Astrocyte of the cerebellum (primary cell): ENCODE measurements at regions not wholly inside any gene's neighbourhood (a gene's known extent, or its start where the extent isn't known, plus 50 kb on each side); places are given as distances from the start of the nearest gene placed in this dataset.

Experiments
- DNase-seq: peaks from one replicate; pipeline ENCODE4 v3.0.0-alpha.2; 2011; ENCODE audit warnings: low read depth
- H3K4me3 ChIP-seq: 2 replicates; pipeline ENCODE4 v1.5.1; 2011; ENCODE audit warnings: mild to moderate bottlenecking, low read depth, low read length, moderate library complexity
- in situ Hi-C: cut with HindIII; loops from 2 replicates; pipeline ENCODE4 v1.10.0; 2017; ENCODE audit warnings: low sequenced_read_pairs
- TF ChIP-seq, protein P1 (sequence below): IDR thresholded peaks from 2 replicates; pipeline ENCODE4 v1.5.1; 2012; ENCODE audit warnings: low read length, low read depth, moderate library complexity, mild to moderate bottlenecking; ENCODE audit errors: missing control alignments

DNA sequence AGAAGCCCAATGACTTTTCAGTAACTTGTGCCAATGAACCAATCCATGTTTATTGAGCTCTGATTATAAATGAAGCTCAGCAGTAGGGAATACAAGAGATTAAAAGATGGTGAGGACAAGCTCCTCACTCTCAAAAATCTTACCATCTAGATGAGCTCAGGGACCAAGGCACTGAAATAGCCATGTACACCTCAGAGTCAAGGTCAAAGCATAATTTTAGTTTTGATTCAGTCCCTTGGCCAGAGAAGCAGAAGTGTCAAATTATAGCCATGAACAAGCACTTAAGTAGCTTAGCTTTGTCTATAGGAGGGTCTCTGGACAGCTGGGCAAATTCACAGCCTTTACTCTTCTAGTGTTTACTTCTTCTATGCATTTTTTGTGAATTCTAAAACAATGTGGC is 131.0 kb upstream of the DTNBP1 start:
- H3K4me3 ChIP-seq, result no peak overlapping the region
- TF ChIP-seq, protein P1, sequence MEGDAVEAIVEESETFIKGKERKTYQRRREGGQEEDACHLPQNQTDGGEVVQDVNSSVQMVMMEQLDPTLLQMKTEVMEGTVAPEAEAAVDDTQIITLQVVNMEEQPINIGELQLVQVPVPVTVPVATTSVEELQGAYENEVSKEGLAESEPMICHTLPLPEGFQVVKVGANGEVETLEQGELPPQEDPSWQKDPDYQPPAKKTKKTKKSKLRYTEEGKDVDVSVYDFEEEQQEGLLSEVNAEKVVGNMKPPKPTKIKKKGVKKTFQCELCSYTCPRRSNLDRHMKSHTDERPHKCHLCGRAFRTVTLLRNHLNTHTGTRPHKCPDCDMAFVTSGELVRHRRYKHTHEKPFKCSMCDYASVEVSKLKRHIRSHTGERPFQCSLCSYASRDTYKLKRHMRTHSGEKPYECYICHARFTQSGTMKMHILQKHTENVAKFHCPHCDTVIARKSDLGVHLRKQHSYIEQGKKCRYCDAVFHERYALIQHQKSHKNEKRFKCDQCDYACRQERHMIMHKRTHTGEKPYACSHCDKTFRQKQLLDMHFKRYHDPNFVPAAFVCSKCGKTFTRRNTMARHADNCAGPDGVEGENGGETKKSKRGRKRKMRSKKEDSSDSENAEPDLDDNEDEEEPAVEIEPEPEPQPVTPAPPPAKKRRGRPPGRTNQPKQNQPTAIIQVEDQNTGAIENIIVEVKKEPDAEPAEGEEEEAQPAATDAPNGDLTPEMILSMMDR, result no peak
- in situ Hi-C loops, result no loop called here
- no peak for DNase-seq

DNA sequence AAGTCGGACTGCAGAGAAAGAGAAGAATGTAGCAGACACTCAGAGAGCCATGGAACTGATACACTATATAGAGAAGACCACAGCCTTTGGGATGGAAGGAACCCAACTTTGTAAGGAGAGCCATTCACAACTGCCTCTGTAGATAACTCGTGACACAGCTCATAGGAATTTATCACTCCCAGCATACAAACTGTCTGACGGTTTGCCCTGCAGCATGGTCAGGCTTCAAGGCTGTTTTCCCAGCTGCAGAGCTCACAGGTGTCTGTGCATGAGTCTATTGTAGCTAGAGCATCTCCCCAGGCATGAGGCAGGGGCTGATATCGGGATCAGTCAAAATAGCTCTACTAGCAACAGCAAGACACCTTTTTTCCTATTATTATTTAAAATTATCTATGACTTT is 130.5 kb upstream of the DTNBP1 start:
- in situ Hi-C loops, result no loop called here
- TF ChIP-seq, protein P1, result no peak
- no peak overlapping the region for H3K4me3 ChIP-seq
- no peak for DNase-seq

DNA sequence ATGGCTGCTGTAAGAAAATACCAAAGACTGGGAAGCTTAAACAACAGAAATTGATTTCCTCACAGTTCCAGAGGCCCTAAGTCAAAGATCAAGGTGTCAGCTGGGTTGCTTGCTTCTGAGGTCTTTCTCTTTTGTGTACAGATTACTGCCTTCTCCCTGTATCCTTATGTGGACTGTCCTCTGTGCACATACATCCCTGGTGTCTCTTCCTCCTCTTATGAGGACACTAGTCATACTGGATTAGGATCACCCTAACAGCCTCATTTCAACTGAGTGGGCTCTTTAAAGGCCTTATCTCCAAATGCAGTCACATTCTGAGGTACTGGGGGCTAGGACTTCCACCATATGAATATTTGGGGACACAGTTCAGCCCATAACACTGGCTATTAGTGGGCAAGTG is 130.0 kb upstream of the DTNBP1 start:
- in situ Hi-C loops, result no loop called here

DNA sequence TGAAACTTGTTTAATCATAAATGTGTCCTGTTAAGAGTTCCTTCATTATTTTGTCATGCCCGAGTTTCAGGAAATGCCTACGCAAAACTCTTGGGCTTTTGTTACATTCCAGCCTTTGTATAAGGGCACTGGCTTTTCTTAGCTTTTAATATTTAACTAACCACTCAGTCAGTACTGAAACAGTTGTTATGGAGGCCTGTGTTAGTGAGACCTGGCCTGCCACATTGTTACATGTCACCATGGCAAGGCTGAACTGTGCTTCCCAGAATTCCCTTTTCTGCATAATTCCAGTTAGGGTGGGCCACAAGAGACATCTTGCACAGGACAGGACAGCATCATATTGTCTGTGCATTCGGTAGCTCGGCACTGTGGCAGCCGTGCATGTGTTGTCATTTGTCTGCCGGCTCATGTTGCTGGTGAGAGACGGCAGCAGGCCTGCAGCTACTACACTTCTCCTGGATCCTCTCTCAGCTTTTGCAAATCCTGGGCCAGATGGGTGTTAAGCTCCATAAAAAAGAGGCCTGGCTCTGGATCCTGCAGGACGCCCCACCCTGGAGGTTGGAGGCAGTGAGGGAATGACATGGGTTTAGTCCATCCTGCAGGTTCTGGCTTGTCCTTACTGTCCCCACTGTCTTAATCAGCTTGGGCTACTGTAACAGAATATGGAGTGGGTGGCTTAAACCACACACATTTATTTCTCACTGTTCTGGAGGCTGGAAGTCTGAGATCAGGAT is 128.8 kb upstream of the DTNBP1 start:
- H3K4me3 ChIP-seq, result no peak overlapping the region
- in situ Hi-C loops, result no loop called here
- no peak for DNase-seq
- TF ChIP-seq, protein P1, result no peak

More for the DNA sequence above, 130.0 kb upstream of the DTNBP1 start:
- TF ChIP-seq, protein P1, result no peak
- no peak overlapping the region for H3K4me3 ChIP-seq
- no peak for DNase-seq

DNA sequence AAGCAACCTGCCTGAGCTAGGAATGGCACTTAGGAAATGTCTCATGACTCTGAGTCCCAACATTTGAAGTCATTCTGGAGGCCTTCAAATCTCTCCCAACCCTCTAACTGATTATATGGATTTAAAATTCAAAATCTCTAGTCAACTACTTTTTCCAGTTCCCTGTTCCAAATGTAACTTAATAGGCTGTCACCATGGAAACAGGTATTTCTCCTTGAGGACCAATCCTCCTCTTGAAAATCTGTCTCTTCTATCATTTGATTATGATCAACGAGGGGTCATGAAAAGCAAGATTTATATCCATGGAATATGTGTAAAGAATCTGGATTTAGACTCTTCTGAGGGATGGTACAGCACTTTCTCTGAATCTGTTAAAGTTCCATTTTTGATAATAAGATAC is 127.3 kb upstream of the DTNBP1 start:
- no peak overlapping the region for H3K4me3 ChIP-seq
- no peak for DNase-seq
- TF ChIP-seq, protein P1, result no peak
- in situ Hi-C loops, result no loop called here

DNA sequence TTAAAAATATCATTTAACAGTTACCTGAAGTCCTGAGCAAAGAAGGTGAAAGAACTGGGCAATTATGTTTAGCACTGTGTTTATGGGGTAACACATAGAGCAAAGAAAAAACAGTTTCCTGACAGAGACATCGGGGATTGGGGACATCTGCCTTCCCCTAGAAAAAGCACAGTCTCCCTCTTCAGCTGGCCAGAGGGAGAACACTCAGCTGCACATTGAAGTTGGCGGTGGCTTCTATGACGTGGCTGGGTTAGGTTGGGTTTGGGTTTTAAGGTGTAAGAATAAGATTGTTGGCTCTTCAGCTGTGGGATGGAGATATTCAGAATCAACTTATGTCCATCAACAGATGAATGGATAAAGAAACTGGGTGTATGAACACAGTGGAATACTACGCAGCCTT is 124.0 kb upstream of the DTNBP1 start:
- in situ Hi-C loops, result no loop called here
- H3K4me3 ChIP-seq, result no peak overlapping the region
- TF ChIP-seq, protein P1, result no peak
- no peak for DNase-seq
